Adrenal gland (tissue), 9 donors: ENCODE measurements at regions not wholly inside any gene's neighbourhood (a gene's known extent, or its start where the extent isn't known, plus 50 kb on each side); places are given as distances from the start of the nearest gene placed in this dataset.

Experiments
- DNase-seq, 7 donors: peaks; one replicate each; pipeline ENCODE4 v3.0.0-alpha.2; 2019 to 2020
- H3K27ac ChIP-seq, 5 donors: fragments of 200-600 bp; sonication (generic) in 4 of 5; 1 replicate in 3 of 5; 2 replicates in 2 of 5; pipeline versions ENCODE4 v1.5.1 to v1.8.0; 2016 to 2020; ENCODE audit warnings: mild to moderate bottlenecking in 1 of 5
- H3K27me3 ChIP-seq: fragments of 200-600 bp; 2 replicates; pipeline ENCODE4 v1.8.0; 2021
- H3K36me3 ChIP-seq, 2 donors: fragments of 200-600 bp; replicated peaks in 1 of 2; 1 replicate in 1 of 2; 2 replicates in 1 of 2; pipeline versions ENCODE4 v1.5.1 to v1.8.0; 2018 to 2022
- H3K4me1 ChIP-seq, 2 donors: fragments of 200-600 bp; replicated peaks in 1 of 2; 1 replicate in 1 of 2; 2 replicates in 1 of 2; pipeline versions ENCODE4 v1.5.1 to v1.8.0; 2018 to 2021
- H3K4me3 ChIP-seq, 4 donors: fragments of 200-600 bp; sonication (generic) in 3 of 4; one replicate each; pipeline ENCODE4 v1.5.1; 2016 to 2018
- H3K9me3 ChIP-seq, 3 donors: fragments of 200-600 bp; sonication (generic) in 1 of 3; replicated peaks in 1 of 3; 1 replicate in 2 of 3; 2 replicates in 1 of 3; pipeline versions ENCODE4 v1.5.1 to v1.8.0; 2016 to 2021
- POLR2A ChIP-seq, 2 donors: fragments of 450-650 bp; IDR thresholded peaks; one replicate each; pipeline ENCODE4 v1.6.1; 2017; ENCODE audit warnings: antibody characterized with exemption in 2 of 2, mild to moderate bottlenecking in 2 of 2, moderate library complexity in 1 of 2
- WGBS, 4 donors: extraction: QIAGEN DNeasy Blood & Tissue Kit in 2 of 4; methylation state at CpG; one replicate each; pipeline versions ENCODE4 v1.1.5 to v1.1.7; 2013 to 2017; 5-methylcytosine and 5-hydroxymethylcytosine counted together
- intact Hi-C, 2 donors: fragments of 100-400 bp; cut with DNase I; formaldehyde crosslinking; loops; one replicate each; pipeline versions ENCODE4 v1.14.1 to v1.15.0; 2022 to 2023
- TF ChIP-seq, protein P1 (sequence below), 6 experiments: fragments of 450-650 bp in 4 of 6; fragments of 200-600 bp in 2 of 6; sonication (generic) in 1 of 6; IDR thresholded peaks; 1 replicate in 5 of 6; 2 replicates in 1 of 6; pipeline versions ENCODE4 v1.5.1 to v1.8.0; 2016 to 2021; ENCODE audit warnings: antibody characterized with exemption in 6 of 6, mild to moderate bottlenecking in 2 of 6, moderate library complexity in 1 of 6
- donor health status: healthy with polysubstance abuse.
- donor health status: Bipolar disorder and iron deficiency.
- donor health status: DM: yes; HTN: yes; CAD: no.
- donor health status: DM: no; HTN: no; CAD: no.
- donor health status: DM: no; HTN: no; CAD: no.

DNA sequence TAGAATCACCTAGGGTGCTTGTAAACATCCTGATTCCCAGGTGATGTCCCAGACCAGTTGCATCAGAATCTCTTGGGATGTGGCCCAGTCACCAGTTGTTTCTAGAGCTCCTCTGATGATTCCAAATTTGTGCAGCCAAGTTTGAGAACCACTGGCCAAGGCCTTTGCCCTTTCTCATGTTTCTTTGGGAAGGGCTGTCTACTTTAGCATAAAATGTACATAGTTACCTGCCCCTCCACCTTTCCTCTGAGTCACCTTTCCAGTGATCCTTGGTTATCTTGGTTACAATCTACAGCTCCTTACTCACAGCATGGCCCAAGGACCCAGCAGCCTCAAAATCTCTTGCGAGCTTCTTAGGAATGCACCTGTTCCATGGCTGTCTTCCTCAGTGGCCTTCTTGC lies 206.2 kb upstream of the ADRA1D start:
- WGBS, 4 donors: 89 to 100% (median 94%) methylated on average over 1 of the region's 1 CpG
- Histone ChIP-seq H3K27me3 (no peaks in the 10 kb centered on the region), H3K4me1 (no peaks in the 10 kb centered on the region), H3K36me3 (no peaks in the 10 kb centered on the region), H3K9me3 (no peaks in the 10 kb centered on the region), H3K27ac (no peak overlapping the region), H3K4me3 (no peak overlapping the region)
- DNase-seq: no peak
- intact Hi-C loops: no loop called here
- TF ChIP-seq POLR2A (IDR thresholded peaks at IDR 0.05): no peak
- TF ChIP-seq, protein P1, sequence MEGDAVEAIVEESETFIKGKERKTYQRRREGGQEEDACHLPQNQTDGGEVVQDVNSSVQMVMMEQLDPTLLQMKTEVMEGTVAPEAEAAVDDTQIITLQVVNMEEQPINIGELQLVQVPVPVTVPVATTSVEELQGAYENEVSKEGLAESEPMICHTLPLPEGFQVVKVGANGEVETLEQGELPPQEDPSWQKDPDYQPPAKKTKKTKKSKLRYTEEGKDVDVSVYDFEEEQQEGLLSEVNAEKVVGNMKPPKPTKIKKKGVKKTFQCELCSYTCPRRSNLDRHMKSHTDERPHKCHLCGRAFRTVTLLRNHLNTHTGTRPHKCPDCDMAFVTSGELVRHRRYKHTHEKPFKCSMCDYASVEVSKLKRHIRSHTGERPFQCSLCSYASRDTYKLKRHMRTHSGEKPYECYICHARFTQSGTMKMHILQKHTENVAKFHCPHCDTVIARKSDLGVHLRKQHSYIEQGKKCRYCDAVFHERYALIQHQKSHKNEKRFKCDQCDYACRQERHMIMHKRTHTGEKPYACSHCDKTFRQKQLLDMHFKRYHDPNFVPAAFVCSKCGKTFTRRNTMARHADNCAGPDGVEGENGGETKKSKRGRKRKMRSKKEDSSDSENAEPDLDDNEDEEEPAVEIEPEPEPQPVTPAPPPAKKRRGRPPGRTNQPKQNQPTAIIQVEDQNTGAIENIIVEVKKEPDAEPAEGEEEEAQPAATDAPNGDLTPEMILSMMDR (IDR thresholded peaks at IDR 0.05): no peak

DNA sequence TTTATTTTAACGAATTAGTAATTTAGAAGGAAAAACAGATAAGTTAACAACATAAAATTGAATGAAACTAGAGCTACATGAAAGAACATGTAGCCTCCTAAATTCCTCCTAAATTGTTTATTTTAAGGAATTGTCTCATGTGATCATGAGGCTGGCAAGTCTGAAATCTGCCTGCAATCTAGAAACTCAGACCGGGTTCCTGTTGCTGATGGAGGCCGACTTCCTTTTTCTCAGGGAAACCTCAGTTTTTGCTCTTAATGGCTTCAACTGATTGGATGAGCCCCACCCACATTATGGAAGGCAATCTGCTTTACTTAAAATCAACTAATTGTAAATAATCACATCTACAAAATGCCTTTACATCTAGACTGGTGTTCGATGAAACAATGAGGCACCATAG lies 205.0 kb upstream of the ADRA1D start:
- WGBS, 4 donors: 67 to 79% (median 75%) methylated on average over 4 of the region's 4 CpGs
- intact Hi-C loops: no loop called here
- no peak for TF ChIP-seq POLR2A (IDR thresholded peaks at IDR 0.05)
- TF ChIP-seq, protein P1 (IDR thresholded peaks at IDR 0.05): no peak
- no peaks in the 10 kb centered on the region for H3K4me1 ChIP-seq
- H3K27ac ChIP-seq: no peak overlapping the region
- no peaks in the 10 kb centered on the region for H3K9me3 ChIP-seq
- no peak for DNase-seq
- no peak overlapping the region for H3K4me3 ChIP-seq
- H3K27me3 ChIP-seq: no peaks in the 10 kb centered on the region
- H3K36me3 ChIP-seq: no peaks in the 10 kb centered on the region

DNA sequence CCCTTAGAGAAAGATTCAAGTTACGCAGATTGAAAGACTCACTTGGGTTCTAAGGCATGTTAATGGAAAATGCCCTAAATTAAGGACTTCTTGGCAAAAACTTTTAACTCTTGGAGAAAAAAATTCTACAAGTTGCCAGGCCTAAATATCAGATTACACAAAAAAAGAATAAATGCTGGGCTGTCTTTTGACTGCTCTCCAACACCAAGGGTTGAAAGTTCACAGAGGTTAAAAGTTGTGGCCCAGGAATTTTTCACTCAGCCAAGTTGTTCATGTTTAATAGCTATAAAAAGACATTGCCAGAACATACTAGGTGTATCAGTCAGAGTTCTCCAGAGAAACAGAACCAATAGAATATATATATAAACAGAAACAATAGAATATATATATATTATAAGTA lies 204.3 kb upstream of the ADRA1D start:
- 76 to 94% (median 90%) methylated on average over 1 of the region's 1 CpG for WGBS, 4 donors
- no peaks in the 10 kb centered on the region for H3K27me3 ChIP-seq
- no peak overlapping the region for H3K4me3 ChIP-seq
- intact Hi-C loops: no loop called here
- no peak for DNase-seq
- no peaks in the 10 kb centered on the region for H3K36me3 ChIP-seq
- H3K27ac ChIP-seq: no peak overlapping the region
- no peaks in the 10 kb centered on the region for H3K9me3 ChIP-seq
- TF ChIP-seq, protein P1 (IDR thresholded peaks at IDR 0.05): no peak
- no peak for TF ChIP-seq POLR2A (IDR thresholded peaks at IDR 0.05)
- no peaks in the 10 kb centered on the region for H3K4me1 ChIP-seq

DNA sequence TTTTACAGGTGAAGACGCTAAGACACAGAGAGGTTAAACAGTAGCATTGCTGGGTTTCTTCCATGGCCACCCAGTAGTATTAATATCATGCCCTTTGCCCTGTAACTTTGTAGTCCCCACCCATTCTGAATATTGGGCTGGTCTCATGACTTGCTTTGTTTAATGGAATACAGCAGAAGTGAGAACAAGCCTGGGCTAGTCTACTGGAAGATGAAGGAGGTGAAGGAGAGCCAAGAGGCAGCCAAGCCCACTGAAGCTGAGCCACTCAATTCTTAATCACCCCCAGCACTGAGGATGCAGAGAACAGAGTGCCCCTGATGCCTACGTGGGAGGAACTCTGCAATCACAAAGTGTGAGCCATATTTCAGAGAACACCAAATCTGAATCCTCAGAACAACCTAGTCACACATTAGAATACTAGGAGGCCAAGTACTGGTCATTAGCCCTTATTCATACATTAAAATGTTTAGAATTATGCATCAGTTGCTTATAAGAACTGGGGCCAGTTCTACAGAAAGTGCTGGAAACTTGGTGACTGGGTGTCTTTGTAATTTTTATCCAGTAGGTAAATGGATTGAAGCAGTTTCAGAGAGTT lies 202.5 kb upstream of the ADRA1D start:
- Histone ChIP-seq H3K36me3 (no peaks in the 10 kb centered on the region), H3K4me1 (no peaks in the 10 kb centered on the region), H3K27ac (no peak overlapping the region), H3K9me3 (peaks cover 0 to 5% (median 0%) of the 10 kb centered on the region in 3 donors), H3K4me3 (no peak overlapping the region), H3K27me3 (no peaks in the 10 kb centered on the region)
- intact Hi-C loops: no loop called here
- no peak for DNase-seq
- TF ChIP-seq, protein P1 (IDR thresholded peaks at IDR 0.05): no peak
- no peak for TF ChIP-seq POLR2A (IDR thresholded peaks at IDR 0.05)
- 67 to 89% (median 80%) methylated on average over 2 of the region's 2 CpGs for WGBS, 4 donors
